ENCODE measurements at regions not wholly inside any gene's neighbourhood (a gene's known extent, or its start where the extent isn't known, plus 50 kb on each side); places are given as distances from the start of the nearest gene placed in this dataset.

- H3K27me3 Mint-ChIP-seq (ENCODE audit: insufficient read depth, low read depth, poor library complexity) = no peaks in the 10 kb centered on the region
- Histone ChIP-seq H4K20me1 (replicated peaks; ENCODE audit: insufficient read depth) (no peaks in the 10 kb centered on the region; the same call in 1 of the 2 replicates), H3K4me3 (no peak overlapping the region), H3K27me3 (ENCODE audit: insufficient read depth) (no peaks in the 10 kb centered on the region), H2AFZ (no peak overlapping the region), H3F3A (replicated peaks; ENCODE audit: low read depth) (no peaks in the 10 kb centered on the region), H3K4me2 (no peak overlapping the region), H3K36me3 (ENCODE audit: insufficient read depth) (no peaks in the 10 kb centered on the region), H3K4me1 (ENCODE audit: insufficient read depth) (peaks cover 2% of the 10 kb centered on the region; the same call in 1 of the 2 replicates), H3K79me2 (replicated peaks; ENCODE audit: insufficient read depth) (no peaks in the 10 kb centered on the region), H3K27ac (ENCODE audit: low read depth) (no peak overlapping the region), H3K9me2 (ENCODE audit: insufficient read depth) (no peaks in the 10 kb centered on the region)
- ATAC-seq (no peak), DNase-seq (ENCODE audit: low spot score) (no peak)
- H3K9me3 Mint-ChIP-seq = no peaks in the 10 kb centered on the region
- TF ChIP-seq ZNF331 (CRISPR knock-in tag; IDR thresholded peaks at IDR 0.05; ENCODE audit: low read depth) (no peak), EZH2phosphoT487 (IDR thresholded peaks at IDR 0.05; ENCODE audit: unreplicated experiment) (no peak), CREB1 (CRISPR knock-in tag; IDR thresholded peaks at IDR 0.05; ENCODE audit: low read depth) (no peak), REST (IDR thresholded peaks at IDR 0.05; ENCODE audit: unreplicated experiment) (no peak), POLR2AphosphoS5 (IDR thresholded peaks at IDR 0.05; ENCODE audit: low read depth) (no peak), JUNB (IDR thresholded peaks at IDR 0.05; ENCODE audit: unreplicated experiment) (no peak), ZNF462 (CRISPR knock-in tag; IDR thresholded peaks at IDR 0.05) (no peak)
- TF ChIP-seq, protein P1, sequence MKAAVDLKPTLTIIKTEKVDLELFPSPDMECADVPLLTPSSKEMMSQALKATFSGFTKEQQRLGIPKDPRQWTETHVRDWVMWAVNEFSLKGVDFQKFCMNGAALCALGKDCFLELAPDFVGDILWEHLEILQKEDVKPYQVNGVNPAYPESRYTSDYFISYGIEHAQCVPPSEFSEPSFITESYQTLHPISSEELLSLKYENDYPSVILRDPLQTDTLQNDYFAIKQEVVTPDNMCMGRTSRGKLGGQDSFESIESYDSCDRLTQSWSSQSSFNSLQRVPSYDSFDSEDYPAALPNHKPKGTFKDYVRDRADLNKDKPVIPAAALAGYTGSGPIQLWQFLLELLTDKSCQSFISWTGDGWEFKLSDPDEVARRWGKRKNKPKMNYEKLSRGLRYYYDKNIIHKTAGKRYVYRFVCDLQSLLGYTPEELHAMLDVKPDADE (IDR thresholded peaks at IDR 0.05) = no peak
- no peak overlapping the region for H3K27ac Mint-ChIP-seq
- no peaks in the 10 kb centered on the region for H3K36me3 Mint-ChIP-seq (ENCODE audit: low read depth)
- no peaks in the 10 kb centered on the region for H3K4me1 Mint-ChIP-seq
- H3K4me3 Mint-ChIP-seq = no peak overlapping the region
These were observed 68.6 kb upstream of the SRRM4 start for GRCh38 chr12:118912697-118913270.

All from GM23338 (cell line).